ENCODE measurements at regions not wholly inside any gene's neighbourhood (a gene's known extent, or its start where the extent isn't known, plus 50 kb on each side); places are given as distances from the start of the nearest gene placed in this dataset.

DNA sequence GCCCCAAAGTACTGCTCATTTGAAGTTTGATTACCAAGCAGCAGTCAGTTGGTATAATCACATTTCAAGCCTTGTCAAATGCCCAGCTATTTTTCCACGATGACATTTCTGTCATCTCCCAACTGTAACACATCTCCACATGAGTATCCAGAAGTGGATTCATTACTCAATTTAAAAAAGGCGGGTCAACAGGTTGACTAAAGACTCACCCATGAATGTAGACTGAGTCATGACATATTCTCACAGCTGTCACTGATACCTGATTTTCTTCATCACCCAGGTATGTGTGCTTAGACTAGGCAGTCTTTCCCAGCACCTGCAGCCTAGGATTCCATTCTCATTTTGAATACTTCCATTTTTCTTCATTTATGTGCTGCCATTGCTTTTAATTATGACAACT, 75.1 kb upstream of the DBX2 start:
- TF ChIP-seq, protein P1, sequence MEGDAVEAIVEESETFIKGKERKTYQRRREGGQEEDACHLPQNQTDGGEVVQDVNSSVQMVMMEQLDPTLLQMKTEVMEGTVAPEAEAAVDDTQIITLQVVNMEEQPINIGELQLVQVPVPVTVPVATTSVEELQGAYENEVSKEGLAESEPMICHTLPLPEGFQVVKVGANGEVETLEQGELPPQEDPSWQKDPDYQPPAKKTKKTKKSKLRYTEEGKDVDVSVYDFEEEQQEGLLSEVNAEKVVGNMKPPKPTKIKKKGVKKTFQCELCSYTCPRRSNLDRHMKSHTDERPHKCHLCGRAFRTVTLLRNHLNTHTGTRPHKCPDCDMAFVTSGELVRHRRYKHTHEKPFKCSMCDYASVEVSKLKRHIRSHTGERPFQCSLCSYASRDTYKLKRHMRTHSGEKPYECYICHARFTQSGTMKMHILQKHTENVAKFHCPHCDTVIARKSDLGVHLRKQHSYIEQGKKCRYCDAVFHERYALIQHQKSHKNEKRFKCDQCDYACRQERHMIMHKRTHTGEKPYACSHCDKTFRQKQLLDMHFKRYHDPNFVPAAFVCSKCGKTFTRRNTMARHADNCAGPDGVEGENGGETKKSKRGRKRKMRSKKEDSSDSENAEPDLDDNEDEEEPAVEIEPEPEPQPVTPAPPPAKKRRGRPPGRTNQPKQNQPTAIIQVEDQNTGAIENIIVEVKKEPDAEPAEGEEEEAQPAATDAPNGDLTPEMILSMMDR (IDR thresholded peaks at IDR 0.05): no peak
- TF ChIP-seq POLR2A (IDR thresholded peaks at IDR 0.05) (no peak), POLR2AphosphoS5 (IDR thresholded peaks at IDR 0.05) (no peak)

All from breast epithelium (tissue), 3 donors.